GM13977 (cell line): ENCODE measurements at regions not wholly inside any gene's neighbourhood (a gene's known extent, or its start where the extent isn't known, plus 50 kb on each side); places are given as distances from the start of the nearest gene placed in this dataset.

Experiments used
- DNase-seq: peaks from one replicate; pipeline ENCODE4 v3.0.0; 2012; ENCODE audit warnings: low spot score
- CTCF ChIP-seq: IDR thresholded peaks from 2 replicates; pipeline ENCODE4 v1.5.1; 2012; ENCODE audit warnings: mild to moderate bottlenecking, control low read depth; ENCODE audit not compliant: insufficient read depth; ENCODE audit errors: extremely low read depth, missing control alignments
- in situ Hi-C: fragments of 300-500 bp; cut with MboI; formaldehyde crosslinking; loops from one replicate; pipeline ENCODE4 v1.12.0; 2022; ENCODE audit warnings: low sequenced_read_pairs, low pct_unique_long_range_greater_than_20kb, mixed read lengths, inconsistent platforms; ENCODE audit not compliant: unreplicated experiment

- TF ChIP-seq CTCF, result peak; percentile 55
- in situ Hi-C loops, result no loop called here
- no peak for DNase-seq
Measured at GRCh38 chr4:17112292-17112659, 213.8 kb upstream of the LDB2 start.

GRCh38 chr4:17109126-17109525 lies 210.7 kb upstream of the LDB2 start:
- in situ Hi-C loops, result no loop called here
- TF ChIP-seq CTCF, result no peak
- no peak for DNase-seq

- no peak for DNase-seq
- in situ Hi-C loops, result no loop called here
- TF ChIP-seq CTCF, result no peak
Measured at GRCh38 chr4:17103231-17103630, 204.8 kb upstream of the LDB2 start.

GRCh38 chr4:17098996-17099395 lies 200.6 kb upstream of the LDB2 start:
- in situ Hi-C loops, result no loop called here
- no peak for DNase-seq
- TF ChIP-seq CTCF, result no peak

GRCh38 chr4:17098401-17098800 lies 200.0 kb upstream of the LDB2 start:
- in situ Hi-C loops, result no loop called here
- no peak for DNase-seq
- no peak for TF ChIP-seq CTCF

- in situ Hi-C loops, result no loop called here
- TF ChIP-seq CTCF, result no peak
- no peak for DNase-seq
Measured at GRCh38 chr4:17097362-17097761, 198.9 kb upstream of the LDB2 start.

- in situ Hi-C loops, result no loop called here
- no peak for DNase-seq
- TF ChIP-seq CTCF, result no peak
Measured at GRCh38 chr4:17096692-17097091, 198.2 kb upstream of the LDB2 start.
